Prostate gland (tissue), 2 donors: ENCODE measurements at regions not wholly inside any gene's neighbourhood (a gene's known extent, or its start where the extent isn't known, plus 50 kb on each side); places are given as distances from the start of the nearest gene placed in this dataset.

ENCODE experiments used
- DNase-seq: peaks from one replicate; pipeline ENCODE4 v3.0.0-alpha.2; 2019; ENCODE audit warnings: low spot score
- H3K27ac ChIP-seq, 2 donors: fragments of 200-600 bp; sonication (generic); 2 replicates each; pipeline ENCODE4 v1.5.1; 2017 to 2019
- H3K27me3 ChIP-seq: fragments of 200-600 bp; sonication (generic); replicated peaks from 2 replicates; pipeline ENCODE4 v1.5.1; 2019; ENCODE audit not compliant: insufficient read depth
- H3K36me3 ChIP-seq, 2 donors: fragments of 200-600 bp; sonication (generic); 1 replicate in 1 of 2; 2 replicates in 1 of 2; pipeline versions ENCODE4 v1.5.1 to v1.8.1; 2017 to 2019
- H3K4me1 ChIP-seq: fragments of 200-600 bp; sonication (generic); replicated peaks from 2 replicates; pipeline ENCODE4 v1.5.1; 2019
- H3K4me3 ChIP-seq, 2 donors: fragments of 200-600 bp; sonication (generic); 2 replicates each; pipeline ENCODE4 v1.5.1; 2017 to 2019
- H3K9me3 ChIP-seq: fragments of 200-600 bp; sonication (generic); 2 replicates; pipeline ENCODE4 v1.5.1; 2017
- CTCF ChIP-seq, 4 experiments: fragments of 200-600 bp in 2 of 4; fragments of 450-650 bp in 2 of 4; sonication (generic) in 2 of 4; IDR thresholded peaks; 1 replicate in 3 of 4; 2 replicates in 1 of 4; pipeline ENCODE4 v1.5.1; 2016 to 2019; ENCODE audit warnings: antibody characterized with exemption in 4 of 4, mild to moderate bottlenecking in 2 of 4, moderate library complexity in 2 of 4
- POLR2A ChIP-seq: fragments of 450-650 bp; IDR thresholded peaks from one replicate; pipeline ENCODE4 v1.6.1; 2016; ENCODE audit warnings: antibody characterized with exemption, mild to moderate bottlenecking
- POLR2AphosphoS5 ChIP-seq: sonication (generic); formaldehyde crosslinking; IDR thresholded peaks from one replicate; pipeline ENCODE4 v1.6.1; 2017; ENCODE audit warnings: antibody characterized with exemption
- WGBS: methylation state at CpG from one replicate; pipeline ENCODE4 v1.1.5; 2018; 5-methylcytosine and 5-hydroxymethylcytosine counted together
- intact Hi-C: fragments of 100-400 bp; cut with DNase I; formaldehyde crosslinking; loops from one replicate; pipeline ENCODE4 v1.14.2; 2022

DNA sequence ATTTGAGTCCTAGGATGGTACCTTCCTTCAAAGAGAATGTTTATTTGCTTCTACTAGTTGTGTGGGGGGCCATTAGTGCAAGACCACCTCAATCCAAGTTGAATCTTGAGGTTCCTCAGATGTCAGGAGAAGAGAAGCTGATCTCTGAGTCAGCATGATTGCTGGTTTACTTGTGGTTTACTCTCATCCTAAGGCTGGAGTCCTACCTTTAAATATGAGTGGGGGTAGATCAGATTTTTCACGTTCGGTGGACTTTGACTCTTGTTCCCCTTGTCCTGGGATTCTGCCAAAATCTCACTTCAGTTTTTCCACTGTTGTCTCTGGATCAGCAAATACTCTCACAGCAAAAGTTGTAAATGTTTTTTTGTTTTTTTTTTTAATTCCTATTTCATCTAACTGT is 84.6 kb upstream of the F13A1 start:
- Histone ChIP-seq H3K9me3 (no peaks in the 10 kb centered on the region), H3K27me3 (no peaks in the 10 kb centered on the region), H3K4me3 (no peak overlapping the region), H3K36me3 (no peaks in the 10 kb centered on the region), H3K4me1 (no peaks in the 10 kb centered on the region), H3K27ac (no peak overlapping the region)
- intact Hi-C loops: no loop called here
- WGBS: 22% methylated on average over 2 of the region's 2 CpGs
- TF ChIP-seq CTCF (IDR thresholded peaks at IDR 0.05) (no peak), POLR2A (no peak), POLR2AphosphoS5 (no peak)
- DNase-seq: no peak

GRCh38 chr6:6405997-6406714 is 85.7 kb upstream of the F13A1 start:
- no peak for DNase-seq
- Histone ChIP-seq H3K27ac (no peak overlapping the region), H3K4me1 (no peaks in the 10 kb centered on the region), H3K36me3 (no peaks in the 10 kb centered on the region), H3K9me3 (no peaks in the 10 kb centered on the region), H3K4me3 (no peak overlapping the region), H3K27me3 (no peaks in the 10 kb centered on the region)
- intact Hi-C loops: no loop called here
- WGBS: 88% methylated on average over 1 of the region's 1 CpG
- TF ChIP-seq POLR2A: no peak
- TF ChIP-seq CTCF (IDR thresholded peaks at IDR 0.05): no peak
- TF ChIP-seq POLR2AphosphoS5: no peak

DNA sequence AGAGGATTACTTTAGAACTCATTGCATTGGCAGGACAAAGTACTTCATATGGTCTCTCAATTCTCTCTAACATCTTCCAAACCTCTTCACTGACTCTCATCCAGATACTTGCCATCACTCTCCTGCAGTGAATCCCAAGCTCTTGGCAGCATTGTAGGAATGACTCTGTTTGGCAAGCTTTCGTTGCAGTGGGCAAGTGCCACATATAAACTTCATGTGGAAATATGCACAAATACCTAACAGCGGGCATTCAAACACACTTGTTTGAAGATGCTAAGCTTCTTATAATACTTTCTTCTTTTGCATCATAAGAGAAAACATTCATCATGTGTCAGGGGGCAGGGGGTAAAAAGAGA is 86.2 kb upstream of the F13A1 start:
- WGBS: 35% methylated on average over 2 of the region's 2 CpGs
- no peaks in the 10 kb centered on the region for H3K36me3 ChIP-seq
- TF ChIP-seq POLR2AphosphoS5: no peak
- TF ChIP-seq POLR2A: no peak
- TF ChIP-seq CTCF (IDR thresholded peaks at IDR 0.05): no peak
- intact Hi-C loops: no loop called here
- no peak for DNase-seq
- H3K27me3 ChIP-seq: no peaks in the 10 kb centered on the region
- no peak overlapping the region for H3K4me3 ChIP-seq
- H3K4me1 ChIP-seq: no peaks in the 10 kb centered on the region
- no peaks in the 10 kb centered on the region for H3K9me3 ChIP-seq
- no peak overlapping the region for H3K27ac ChIP-seq

DNA sequence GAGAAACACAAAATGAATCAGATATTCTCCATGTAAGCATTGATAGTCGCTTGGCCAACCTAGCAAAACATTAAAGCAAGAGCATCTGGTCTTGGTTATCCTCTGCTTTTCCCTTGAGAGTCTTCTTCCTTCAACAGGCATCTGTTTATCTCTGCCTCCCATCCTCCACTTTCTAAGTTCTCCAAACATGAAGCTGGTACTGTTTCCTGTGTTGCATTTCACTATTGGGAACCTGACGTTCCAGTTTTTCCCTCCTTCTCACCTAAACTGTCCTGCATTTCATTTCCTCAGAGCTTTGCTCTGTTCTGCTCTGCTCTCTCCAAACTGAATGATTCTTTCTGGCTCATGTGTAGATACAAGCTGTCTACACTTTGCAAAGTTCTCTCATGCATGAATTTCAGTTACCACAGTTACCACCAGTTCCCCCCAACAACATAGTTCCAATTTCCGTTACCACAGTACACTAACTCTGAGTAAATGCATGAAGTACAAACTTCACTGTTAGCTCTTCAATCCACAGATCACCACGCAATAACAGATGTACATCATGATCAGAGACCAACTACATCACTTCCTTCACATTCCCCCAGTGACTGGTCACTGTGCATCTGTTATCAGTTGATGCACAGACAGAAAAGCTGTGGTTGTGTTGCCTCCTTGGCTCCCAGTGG is 86.7 kb upstream of the F13A1 start:
- no peaks in the 10 kb centered on the region for H3K9me3 ChIP-seq
- H3K4me3 ChIP-seq: no peak overlapping the region
- DNase-seq: no peak
- no peaks in the 10 kb centered on the region for H3K27me3 ChIP-seq
- 55% methylated on average over 4 of the region's 4 CpGs for WGBS
- no peaks in the 10 kb centered on the region for H3K4me1 ChIP-seq
- no peak overlapping the region for H3K27ac ChIP-seq
- no peaks in the 10 kb centered on the region for H3K36me3 ChIP-seq
- TF ChIP-seq POLR2AphosphoS5 (no peak), POLR2A (no peak), CTCF (IDR thresholded peaks at IDR 0.05) (no peak)
- intact Hi-C loops: no loop called here
